H9 (cell line): ENCODE measurements at regions not wholly inside any gene's neighbourhood (a gene's known extent, or its start where the extent isn't known, plus 50 kb on each side); places are given as distances from the start of the nearest gene placed in this dataset.

Source experiments
- DNase-seq: peaks from one replicate; pipeline ENCODE4 v3.0.0-alpha.2; 2017
- H2AFZ ChIP-seq: one replicate; pipeline ENCODE4 v1.6.1; 2013; ENCODE audit warnings: mild to moderate bottlenecking, low read length, control low read depth, moderate library complexity
- H2AK5ac ChIP-seq: 2 replicates; pipeline ENCODE4 v1.6.1; 2013; ENCODE audit warnings: low read length, control low read depth, mixed read lengths; ENCODE audit not compliant: insufficient read length
- H2BK120ac ChIP-seq: one replicate; pipeline ENCODE4 v1.6.1; 2013; ENCODE audit warnings: low read depth, mild to moderate bottlenecking, low read length, control low read depth, inconsistent platforms; ENCODE audit not compliant: poor library complexity, severe bottlenecking
- H2BK12ac ChIP-seq: 2 replicates; pipeline ENCODE4 v1.6.1; 2013; ENCODE audit warnings: low read length, control low read depth, mixed read lengths, low read depth; ENCODE audit not compliant: insufficient read length
- H2BK15ac ChIP-seq: 2 replicates; pipeline ENCODE4 v1.6.1; 2013; ENCODE audit warnings: low read depth, low read length, control low read depth
- H2BK20ac ChIP-seq: one replicate; pipeline ENCODE4 v1.6.1; 2013; ENCODE audit warnings: low read depth, mild to moderate bottlenecking, low read length, control low read depth, inconsistent platforms; ENCODE audit not compliant: poor library complexity, severe bottlenecking
- H2BK5ac ChIP-seq: 2 replicates; pipeline ENCODE4 v1.6.1; 2013; ENCODE audit warnings: low read length, control low read depth, mixed read lengths; ENCODE audit not compliant: insufficient read length
- H3K14ac ChIP-seq: 2 replicates; pipeline ENCODE4 v1.6.1; 2013; ENCODE audit warnings: low read length, control low read depth; ENCODE audit not compliant: insufficient read depth
- H3K18ac ChIP-seq: 2 replicates; pipeline ENCODE4 v1.6.1; 2013; ENCODE audit warnings: low read depth, mild to moderate bottlenecking, mixed read lengths, low read length, control low read depth; ENCODE audit not compliant: insufficient read length
- H3K23ac ChIP-seq: 2 replicates; pipeline ENCODE4 v1.6.1; 2013; ENCODE audit warnings: low read length, control low read depth, mixed read lengths, low read depth; ENCODE audit not compliant: insufficient read length
- H3K23me2 ChIP-seq: 2 replicates; pipeline ENCODE4 v1.6.1; 2013; ENCODE audit warnings: low read depth, mild to moderate bottlenecking, mixed read lengths, low read length, control low read depth; ENCODE audit not compliant: insufficient read length, poor library complexity, severe bottlenecking
- H3K27ac ChIP-seq: 2 replicates; pipeline ENCODE4 v1.5.1; 2013; ENCODE audit warnings: low read length, control low read depth, mixed read lengths, low read depth; ENCODE audit not compliant: insufficient read length
- H3K27me3 ChIP-seq: 2 replicates; pipeline ENCODE4 v1.6.1; 2013; ENCODE audit warnings: low read length, control low read depth, inconsistent platforms; ENCODE audit not compliant: insufficient read depth
- H3K4ac ChIP-seq: 2 replicates; pipeline ENCODE4 v1.6.1; 2013; ENCODE audit warnings: low read depth, mild to moderate bottlenecking, control low read depth, inconsistent platforms, low read length, moderate library complexity
- H3K4me1 ChIP-seq: 2 replicates; pipeline ENCODE4 v1.6.1; 2013; ENCODE audit warnings: low read length, control low read depth, inconsistent platforms; ENCODE audit not compliant: insufficient read depth
- H3K4me2 ChIP-seq: 2 replicates; pipeline ENCODE4 v1.6.1; 2013; ENCODE audit warnings: low read length, control low read depth, mixed read lengths; ENCODE audit not compliant: insufficient read length, insufficient read depth
- H3K56ac ChIP-seq: 2 replicates; pipeline ENCODE4 v1.6.1; 2013; ENCODE audit warnings: low read depth, mild to moderate bottlenecking, mixed read lengths, low read length, control low read depth; ENCODE audit not compliant: insufficient read length
- H3K79me1 ChIP-seq: 2 replicates; pipeline ENCODE4 v1.6.1; 2013; ENCODE audit warnings: low read depth, mild to moderate bottlenecking, moderate library complexity, low read length, control low read depth, inconsistent platforms; ENCODE audit not compliant: insufficient read depth, poor library complexity, severe bottlenecking
- H3K79me2 ChIP-seq: 2 replicates; pipeline ENCODE4 v1.6.1; 2013; ENCODE audit warnings: low read length, control low read depth, inconsistent platforms; ENCODE audit not compliant: insufficient read depth
- H3K9ac ChIP-seq: 2 replicates; pipeline ENCODE4 v1.6.1; 2013; ENCODE audit warnings: low read length, control low read depth, mixed read lengths; ENCODE audit not compliant: insufficient read length; ENCODE audit errors: extremely low read depth
- H3K9me3 ChIP-seq: one replicate; pipeline ENCODE4 v1.6.1; 2013; ENCODE audit warnings: low read depth, low read length, inconsistent platforms; ENCODE audit not compliant: control insufficient read depth
- H3T11ph ChIP-seq: one replicate; pipeline ENCODE4 v1.6.1; 2013; ENCODE audit warnings: mild to moderate bottlenecking, low read length, control low read depth, inconsistent platforms
- H4K20me1 ChIP-seq: one replicate; pipeline ENCODE4 v1.6.1; 2013; ENCODE audit not compliant: control insufficient read depth, insufficient read length, insufficient read depth
- H4K5ac ChIP-seq: 2 replicates; pipeline ENCODE4 v1.6.1; 2013; ENCODE audit warnings: low read depth, mild to moderate bottlenecking, mixed read lengths, low read length, control low read depth; ENCODE audit not compliant: insufficient read length
- H4K8ac ChIP-seq: replicated peaks from 2 replicates; pipeline ENCODE4 v1.6.1; 2013; ENCODE audit warnings: low read length, control low read depth, mixed read lengths, low read depth; ENCODE audit not compliant: insufficient read length
- H4K91ac ChIP-seq: 2 replicates; pipeline ENCODE4 v1.6.1; 2013; ENCODE audit warnings: low read depth, mild to moderate bottlenecking, moderate library complexity, mixed read lengths, low read length, control low read depth; ENCODE audit not compliant: insufficient read length
- H3K27ac Mint-ChIP-seq, 3 experiments: 2 replicates in 2 of 3; 3 replicates in 1 of 3; pipeline ENCODE4 v1.8.0; 2020 to 2021; ENCODE audit warnings: mixed read lengths in 3 of 3, mild to moderate bottlenecking in 1 of 3, moderate library complexity in 1 of 3
- H3K27me3 Mint-ChIP-seq: 2 replicates; pipeline ENCODE4 v1.8.0; 2021; ENCODE audit warnings: low read depth, mild to moderate bottlenecking, moderate library complexity, mixed read lengths
- H3K36me3 Mint-ChIP-seq, 3 experiments: 2 replicates in 2 of 3; 3 replicates in 1 of 3; pipeline ENCODE4 v1.8.0; 2020 to 2021; ENCODE audit warnings: low read depth in 3 of 3, mixed read lengths in 3 of 3; ENCODE audit not compliant: insufficient read depth in 1 of 3
- H3K4me1 Mint-ChIP-seq, 2 experiments: 2 replicates each; pipeline ENCODE4 v1.8.0; 2020; ENCODE audit warnings: mixed read lengths in 2 of 2
- H3K4me3 Mint-ChIP-seq, 2 experiments: 2 replicates in 1 of 2; 3 replicates in 1 of 2; pipeline ENCODE4 v1.8.0; 2020 to 2021; ENCODE audit warnings: mild to moderate bottlenecking in 2 of 2, mixed read lengths in 2 of 2, moderate library complexity in 1 of 2
- H3K9me3 Mint-ChIP-seq, 2 experiments: 2 replicates in 1 of 2; 3 replicates in 1 of 2; pipeline ENCODE4 v1.8.0; 2020; ENCODE audit warnings: mild to moderate bottlenecking in 2 of 2, mixed read lengths in 2 of 2, moderate library complexity in 1 of 2
- CTCF ChIP-seq: fragments of 200-600 bp; sonication (generic); conservative IDR thresholded peaks from 3 replicates; pipeline ENCODE4 v1.8.0; 2021; ENCODE audit warnings: antibody characterized with exemption, mild to moderate bottlenecking
- WGBS: extraction: QIAGEN DNeasy Blood & Tissue Kit; methylation state at CpG from one replicate; pipeline ENCODE4 v1.1.7; 2013; ENCODE audit warnings: missing lambda C conversion rate, low lambda C conversion rate, mixed read lengths; ENCODE audit not compliant: insufficient read length; ENCODE audit errors: extremely low coverage; 5-methylcytosine and 5-hydroxymethylcytosine counted together

- H3K9me3 Mint-ChIP-seq: no peaks in the 10 kb centered on the region; a peak in 2 of 5 replicates
- no CpG with 5 or more reads among the region's 6 CpGs for WGBS
- no peak overlapping the region for H3K18ac ChIP-seq
- H3K36me3 Mint-ChIP-seq: no peaks in the 10 kb centered on the region; a peak in 1 of 7 replicates
- H2BK5ac ChIP-seq: no peak overlapping the region
- H2BK120ac ChIP-seq: no peak overlapping the region
- no peaks in the 10 kb centered on the region for H3K4me1 ChIP-seq
- H3K27ac ChIP-seq: no peak overlapping the region
- no peak overlapping the region for H3K23ac ChIP-seq
- no peaks in the 10 kb centered on the region for H4K20me1 ChIP-seq
- no peaks in the 10 kb centered on the region for H3K27me3 ChIP-seq
- no peak for TF ChIP-seq CTCF
- no peak overlapping the region for H4K8ac ChIP-seq
- H3K79me1 ChIP-seq: no peaks in the 10 kb centered on the region
- H3K56ac ChIP-seq: no peak overlapping the region
- no peak overlapping the region for H3K9ac ChIP-seq
- no peak overlapping the region for H3K4me3 Mint-ChIP-seq
- no peaks in the 10 kb centered on the region for H3K27me3 Mint-ChIP-seq
- no peak overlapping the region for H2AFZ ChIP-seq
- no peaks in the 10 kb centered on the region for H3K79me2 ChIP-seq
- H3K23me2 ChIP-seq: no peaks in the 10 kb centered on the region
- H4K5ac ChIP-seq: no peak overlapping the region
- no peak overlapping the region for H3K14ac ChIP-seq
- H2BK15ac ChIP-seq: no peak overlapping the region
- H2BK20ac ChIP-seq: no peak overlapping the region
- no peak overlapping the region for H3T11ph ChIP-seq
- no peaks in the 10 kb centered on the region for H3K9me3 ChIP-seq
- DNase-seq: no peak
- no peak overlapping the region for H4K91ac ChIP-seq
- H3K4ac ChIP-seq: no peak overlapping the region
- no peak overlapping the region for H2BK12ac ChIP-seq
- H2AK5ac ChIP-seq: no peak overlapping the region
- H3K4me1 Mint-ChIP-seq: peaks cover 3 to 6% of the 10 kb centered on the region in 2 experiments; a peak in 3 of 4 replicates
- H3K4me2 ChIP-seq: no peak overlapping the region
- no peak overlapping the region for H3K27ac Mint-ChIP-seq
Observed at GRCh38 chr13:90984756-90985155, 362.7 kb upstream of the MIR17HG start.
